ENCODE measurements at regions not wholly inside any gene's neighbourhood (a gene's known extent, or its start where the extent isn't known, plus 50 kb on each side); places are given as distances from the start of the nearest gene placed in this dataset.

- no peaks in the 10 kb centered on the region for H3K27me3 ChIP-seq (ENCODE audit: insufficient read depth)
- H3K27ac ChIP-seq (ENCODE audit: low read depth in 2 of 2, low read length in 1 of 2) = no peak overlapping the region
- CTCF ChIA-PET = no interaction called here
- H4K20me1 ChIP-seq (ENCODE audit: insufficient read depth) = no peaks in the 10 kb centered on the region
- no peaks in the 10 kb centered on the region for H3K9me2 ChIP-seq
- no peaks in the 10 kb centered on the region for H3K36me3 ChIP-seq (replicated peaks in 1 of 2; ENCODE audit: control insufficient read depth in 1 of 2, insufficient read depth in 2 of 2, low read length in 1 of 2)
- no peaks in the 10 kb centered on the region for H3F3A ChIP-seq (replicated peaks; ENCODE audit: insufficient read depth)
- no peak overlapping the region for H2AFZ ChIP-seq (ENCODE audit: low read depth)
- H3K4me2 ChIP-seq = no peak overlapping the region
- no peak for DNase-seq
- POLR2A ChIA-PET = no interaction called here
- no peak overlapping the region for H3K9ac ChIP-seq
- H3K4me3 ChIP-seq (ENCODE audit: low read depth in 2 of 2, low read length in 1 of 2) = no peak overlapping the region
- no peak for TF ChIP-seq FOSL2 (IDR thresholded peaks at IDR 0.05; ENCODE audit: borderline replicate concordance, low read depth)
- TF ChIP-seq YY1 (IDR thresholded peaks at IDR 0.05; ENCODE audit: low read depth) = no peak
- TF ChIP-seq RAD21 (IDR thresholded peaks at IDR 0.05; ENCODE audit: low read length) = no peak
- no peak for TF ChIP-seq CTCF (IDR thresholded peaks at IDR 0.05)
- no peak for TF ChIP-seq GATA2 (CRISPR knock-in tag; IDR thresholded peaks at IDR 0.05)
- no peak for TF ChIP-seq NFIC (IDR thresholded peaks at IDR 0.05; ENCODE audit: borderline replicate concordance)
- TF ChIP-seq SMC3 (IDR thresholded peaks at IDR 0.05; ENCODE audit: low read depth, low read length) = no peak
- no peak for TF ChIP-seq MAX (IDR thresholded peaks at IDR 0.05; ENCODE audit: low read depth)
- no peak for TF ChIP-seq FOXJ3 (CRISPR knock-in tag; IDR thresholded peaks at IDR 0.05)
- TF ChIP-seq EZH2phosphoT487 (IDR thresholded peaks at IDR 0.05; ENCODE audit: borderline replicate concordance, low read depth) = no peak
- no peak for TF ChIP-seq NRF1 (IDR thresholded peaks at IDR 0.05; ENCODE audit: low read depth, low read length)
- no peak for TF ChIP-seq CHD2 (IDR thresholded peaks at IDR 0.05; ENCODE audit: low read length, partially characterized antibody)
- no peak for TF ChIP-seq TAF1 (IDR thresholded peaks at IDR 0.05; ENCODE audit: borderline replicate concordance, low read depth, low read length)
- no peak for TF ChIP-seq MXI1 (IDR thresholded peaks at IDR 0.05; ENCODE audit: low read depth, low read length)
- H3K9me3 ChIP-seq = no peaks in the 10 kb centered on the region
- H3K4me1 ChIP-seq (ENCODE audit: control insufficient read depth in 1 of 2, insufficient read depth in 2 of 2, low read depth in 1 of 2, low read length in 1 of 2) = no peaks in the 10 kb centered on the region
- H3K79me2 ChIP-seq (ENCODE audit: insufficient read depth) = no peaks in the 10 kb centered on the region
Measured at GRCh38 chr9:102032614-102033013, 294.2 kb upstream of the GRIN3A start.

GRCh38 chr9:102000956-102001355 lies 262.5 kb upstream of the GRIN3A start:
- ChIA-PET POLR2A (no interaction called here), CTCF (interaction anchor here (1.7 kb wide), 1 partner anchor 23 kb away, joined by 4 read pairs; no protein-coding TSS in a partner anchor)
- Histone ChIP-seq H3K9me3 (no peaks in the 10 kb centered on the region), H2AFZ (ENCODE audit: low read depth) (no peak overlapping the region), H3K4me2 (no peak overlapping the region), H3K9me2 (no peaks in the 10 kb centered on the region), H3F3A (replicated peaks; ENCODE audit: insufficient read depth) (no peaks in the 10 kb centered on the region), H4K20me1 (ENCODE audit: insufficient read depth) (no peaks in the 10 kb centered on the region), H3K27me3 (ENCODE audit: insufficient read depth) (no peaks in the 10 kb centered on the region), H3K9ac (no peak overlapping the region), H3K36me3 (replicated peaks in 1 of 2; ENCODE audit: control insufficient read depth in 1 of 2, insufficient read depth in 2 of 2, low read length in 1 of 2) (no peaks in the 10 kb centered on the region), H3K79me2 (ENCODE audit: insufficient read depth) (no peaks in the 10 kb centered on the region), H3K27ac (ENCODE audit: low read depth in 2 of 2, low read length in 1 of 2) (no peak overlapping the region), H3K4me1 (ENCODE audit: control insufficient read depth in 1 of 2, insufficient read depth in 2 of 2, low read depth in 1 of 2, low read length in 1 of 2) (no peaks in the 10 kb centered on the region), H3K4me3 (ENCODE audit: low read depth in 2 of 2, low read length in 1 of 2) (no peak overlapping the region)
- WGBS (ENCODE audit: low lambda C conversion rate) = 5% methylated on average over 1 of the region's 1 CpG
- DNase-seq = no peak
- TF ChIP-seq RFX5 (IDR thresholded peaks at IDR 0.05; ENCODE audit: low read length) = no peak
